Calu3 (cell line): ENCODE measurements at regions not wholly inside any gene's neighbourhood (a gene's known extent, or its start where the extent isn't known, plus 50 kb on each side); places are given as distances from the start of the nearest gene placed in this dataset.

Experiments
- BruUV-seq: library from RNA; stranded (reverse); fragments of 400-500 nt; replicated peaks from 2 replicates; lab custom pipeline; 2021; lab: Mats Ljungman, UMichigan
- CTCF ChIA-PET: fragments of 300-600 bp; sonication (Branson Sonifier 250); formaldehyde crosslinking; loops from one replicate; lab custom pipeline; 2022; ENCODE audit warnings: antibody characterized with exemption; lab: Charles Lee
- DNase-seq: peaks from one replicate; pipeline ENCODE4 v3.0.0; 2022
- H3K27ac Mint-ChIP-seq: one replicate; pipeline ENCODE4 v1.8.0; 2022; ENCODE audit warnings: mixed read lengths; ENCODE audit not compliant: unreplicated experiment
- H3K27me3 Mint-ChIP-seq: one replicate; pipeline ENCODE4 v1.8.0; 2022; ENCODE audit warnings: mixed read lengths; ENCODE audit not compliant: unreplicated experiment
- H3K36me3 Mint-ChIP-seq: one replicate; pipeline ENCODE4 v1.8.0; 2022; ENCODE audit warnings: mild to moderate bottlenecking, moderate library complexity, mixed read lengths; ENCODE audit not compliant: insufficient read depth, unreplicated experiment
- H3K4me1 Mint-ChIP-seq: one replicate; pipeline ENCODE4 v1.8.0; 2022; ENCODE audit warnings: mild to moderate bottlenecking, low read depth, mixed read lengths; ENCODE audit not compliant: unreplicated experiment
- H3K4me3 Mint-ChIP-seq: one replicate; pipeline ENCODE4 v1.8.0; 2022; ENCODE audit warnings: mild to moderate bottlenecking, low read depth, moderate library complexity, mixed read lengths; ENCODE audit not compliant: unreplicated experiment
- H3K9me3 Mint-ChIP-seq: one replicate; pipeline ENCODE4 v1.8.0; 2022; ENCODE audit warnings: low read depth, mixed read lengths; ENCODE audit not compliant: unreplicated experiment
- intact Hi-C: fragments of 100-400 bp; cut with micrococcal nuclease; formaldehyde crosslinking; loops from one replicate; pipeline ENCODE4 v1.10.0; 2022; ENCODE audit not compliant: unreplicated experiment
- TF ChIP-seq, protein P1 (sequence below): fragments of 200-600 bp; IDR thresholded peaks from one replicate; pipeline ENCODE4 v1.8.0; 2022; ENCODE audit warnings: antibody characterized with exemption; ENCODE audit not compliant: unreplicated experiment

DNA sequence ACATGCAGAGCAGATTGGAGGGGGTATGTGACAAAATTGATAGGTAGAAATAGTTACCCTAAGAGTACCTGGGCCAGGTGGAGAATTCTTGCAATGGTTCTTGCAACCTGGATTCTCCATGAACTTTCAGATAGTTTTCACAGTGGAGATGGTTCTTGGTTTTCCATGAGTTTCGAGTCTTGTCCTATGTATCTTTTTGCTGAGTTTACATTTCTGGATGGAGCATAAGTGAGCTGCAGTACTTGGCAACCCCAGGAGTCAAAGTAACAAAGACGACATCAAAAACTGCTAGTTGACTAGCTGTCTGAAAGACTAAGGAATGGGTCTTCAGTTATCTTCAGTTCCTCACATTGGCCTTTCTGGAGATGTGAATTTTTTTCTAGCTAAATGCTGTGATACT is 196.6 kb upstream of the RAD23B start:
- CTCF ChIA-PET: no interaction called here
- no peak overlapping the region for H3K27ac Mint-ChIP-seq
- H3K4me3 Mint-ChIP-seq: no peak overlapping the region
- TF ChIP-seq, protein P1, sequence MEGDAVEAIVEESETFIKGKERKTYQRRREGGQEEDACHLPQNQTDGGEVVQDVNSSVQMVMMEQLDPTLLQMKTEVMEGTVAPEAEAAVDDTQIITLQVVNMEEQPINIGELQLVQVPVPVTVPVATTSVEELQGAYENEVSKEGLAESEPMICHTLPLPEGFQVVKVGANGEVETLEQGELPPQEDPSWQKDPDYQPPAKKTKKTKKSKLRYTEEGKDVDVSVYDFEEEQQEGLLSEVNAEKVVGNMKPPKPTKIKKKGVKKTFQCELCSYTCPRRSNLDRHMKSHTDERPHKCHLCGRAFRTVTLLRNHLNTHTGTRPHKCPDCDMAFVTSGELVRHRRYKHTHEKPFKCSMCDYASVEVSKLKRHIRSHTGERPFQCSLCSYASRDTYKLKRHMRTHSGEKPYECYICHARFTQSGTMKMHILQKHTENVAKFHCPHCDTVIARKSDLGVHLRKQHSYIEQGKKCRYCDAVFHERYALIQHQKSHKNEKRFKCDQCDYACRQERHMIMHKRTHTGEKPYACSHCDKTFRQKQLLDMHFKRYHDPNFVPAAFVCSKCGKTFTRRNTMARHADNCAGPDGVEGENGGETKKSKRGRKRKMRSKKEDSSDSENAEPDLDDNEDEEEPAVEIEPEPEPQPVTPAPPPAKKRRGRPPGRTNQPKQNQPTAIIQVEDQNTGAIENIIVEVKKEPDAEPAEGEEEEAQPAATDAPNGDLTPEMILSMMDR: no peak
- no TSS peak for BruUV-seq
- H3K27me3 Mint-ChIP-seq: no peaks in the 10 kb centered on the region
- no peaks in the 10 kb centered on the region for H3K9me3 Mint-ChIP-seq
- H3K36me3 Mint-ChIP-seq: no peaks in the 10 kb centered on the region
- intact Hi-C loops: no loop called here
- no peaks in the 10 kb centered on the region for H3K4me1 Mint-ChIP-seq
- DNase-seq: no peak

DNA sequence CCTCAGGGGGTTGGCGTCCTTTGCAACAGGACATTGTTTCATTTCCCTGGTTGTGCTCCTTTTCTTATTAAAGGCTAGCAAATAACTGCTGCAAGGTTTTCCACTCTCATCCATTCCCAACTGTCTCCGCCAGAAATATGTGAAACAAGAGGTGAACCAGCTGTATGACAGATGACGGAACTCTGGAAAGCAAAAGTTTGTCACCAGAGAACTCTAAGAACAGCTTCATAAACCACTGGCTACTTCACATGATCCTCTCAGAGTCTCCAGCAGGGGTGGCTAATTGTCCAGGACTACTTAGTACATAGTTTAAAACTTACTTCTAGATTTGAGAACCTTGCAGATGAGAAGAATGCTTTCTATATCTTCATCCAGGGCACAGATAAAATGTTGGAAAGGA is 195.9 kb upstream of the RAD23B start:
- CTCF ChIA-PET: no interaction called here
- intact Hi-C loops: no loop called here
- H3K27ac Mint-ChIP-seq: no peak overlapping the region
- no peaks in the 10 kb centered on the region for H3K36me3 Mint-ChIP-seq
- DNase-seq: no peak
- no peak overlapping the region for H3K4me3 Mint-ChIP-seq
- no peaks in the 10 kb centered on the region for H3K4me1 Mint-ChIP-seq
- TF ChIP-seq, protein P1: no peak
- no peaks in the 10 kb centered on the region for H3K9me3 Mint-ChIP-seq
- BruUV-seq: no TSS peak
- no peaks in the 10 kb centered on the region for H3K27me3 Mint-ChIP-seq

DNA sequence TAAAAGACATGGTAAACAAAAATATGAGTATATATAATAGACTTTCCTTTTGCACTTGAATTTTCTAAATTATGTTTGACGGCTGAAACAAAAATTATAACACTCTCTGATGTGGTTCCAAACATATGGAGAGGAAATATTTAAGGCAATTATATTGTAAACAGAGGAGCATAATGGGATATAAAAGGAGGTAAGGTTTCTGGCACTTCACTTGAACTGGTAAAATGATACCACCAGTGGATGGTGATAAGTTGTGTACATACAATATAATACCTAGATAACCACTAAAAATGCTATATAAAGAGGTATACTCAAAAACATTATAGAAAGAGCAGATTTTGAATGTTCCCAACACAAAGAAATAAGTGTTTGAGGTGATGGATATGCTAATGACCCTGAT is 192.9 kb upstream of the RAD23B start:
- intact Hi-C loops: no loop called here

DNA sequence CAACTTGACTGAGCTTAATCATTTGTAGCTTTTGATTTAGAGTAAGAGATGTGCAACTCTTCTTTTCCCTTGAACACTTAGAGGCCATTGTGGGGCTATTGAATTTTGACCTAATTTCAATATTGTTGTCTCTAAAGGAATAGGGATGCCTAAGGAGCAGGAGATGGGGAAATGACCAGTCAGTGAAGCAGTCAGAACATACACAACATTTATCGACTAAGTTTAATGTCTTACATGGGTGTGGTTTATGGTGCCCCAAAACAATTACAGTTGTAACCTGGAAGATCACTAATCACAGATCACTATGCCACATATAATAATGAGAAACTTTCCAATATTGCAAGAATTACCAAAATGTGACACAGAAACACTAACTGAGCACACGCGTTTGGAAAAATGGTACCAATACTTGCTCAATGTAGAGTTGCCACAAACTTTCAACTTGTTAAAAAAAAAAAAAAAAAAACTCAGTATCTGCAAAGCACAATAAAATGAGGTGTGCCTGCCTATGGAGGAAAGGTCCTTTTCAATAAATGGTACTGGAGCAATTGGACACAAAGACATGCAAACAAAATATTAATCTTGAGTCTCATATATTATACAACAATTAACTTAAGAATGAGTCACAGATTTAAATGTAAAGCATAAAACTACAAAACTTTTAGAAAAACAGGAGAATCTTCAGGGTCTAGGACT is 189.6 kb upstream of the RAD23B start:
- Mint-ChIP-seq H3K4me3 (no peak overlapping the region), H3K36me3 (no peaks in the 10 kb centered on the region), H3K9me3 (no peaks in the 10 kb centered on the region), H3K27me3 (peaks cover 4% of the 10 kb centered on the region), H3K4me1 (no peaks in the 10 kb centered on the region), H3K27ac (no peak overlapping the region)
- no TSS peak for BruUV-seq
- CTCF ChIA-PET: no interaction called here
- no peak for DNase-seq
- TF ChIP-seq, protein P1: no peak
- intact Hi-C loops: no loop called here

More for the DNA sequence above, 192.9 kb upstream of the RAD23B start:
- TF ChIP-seq, protein P1: no peak
- no peak overlapping the region for H3K4me3 Mint-ChIP-seq
- no peak overlapping the region for H3K27ac Mint-ChIP-seq
- H3K9me3 Mint-ChIP-seq: no peaks in the 10 kb centered on the region
- DNase-seq: no peak
- CTCF ChIA-PET: no interaction called here
- no peaks in the 10 kb centered on the region for H3K4me1 Mint-ChIP-seq
- H3K36me3 Mint-ChIP-seq: no peaks in the 10 kb centered on the region
- H3K27me3 Mint-ChIP-seq: no peaks in the 10 kb centered on the region
- no TSS peak for BruUV-seq
